Left colon (tissue), 2 donors: ENCODE measurements at regions not wholly inside any gene's neighbourhood (a gene's known extent, or its start where the extent isn't known, plus 50 kb on each side); places are given as distances from the start of the nearest gene placed in this dataset.
A peak's percentile ranks its signal among the peaks of the same experiment; 100 is the strongest.

ENCODE experiments used
- ATAC-seq: fragments of 200-7000 bp; cut with Tn5 transposase; one replicate; pipeline ENCODE4 v1.9.1; 2020; ENCODE audit warnings: mild to moderate bottlenecking, moderate library complexity
- DNase-seq, 2 donors: peaks; one replicate each; pipeline ENCODE4 v3.0.0-alpha.2; 2020
- intact Hi-C, 2 donors: fragments of 100-400 bp; cut with DNase I in 1 of 2; cut with micrococcal nuclease in 1 of 2; formaldehyde crosslinking; loops; one replicate each; pipeline versions ENCODE4 v1.11.2 to v1.14.0; 2022; cut with DNase I, micrococcal nuclease
- donor health status: DM: no; HTN: no; CAD: no.
- donor health status: DM: yes; HTN: yes; CAD: no.

DNA sequence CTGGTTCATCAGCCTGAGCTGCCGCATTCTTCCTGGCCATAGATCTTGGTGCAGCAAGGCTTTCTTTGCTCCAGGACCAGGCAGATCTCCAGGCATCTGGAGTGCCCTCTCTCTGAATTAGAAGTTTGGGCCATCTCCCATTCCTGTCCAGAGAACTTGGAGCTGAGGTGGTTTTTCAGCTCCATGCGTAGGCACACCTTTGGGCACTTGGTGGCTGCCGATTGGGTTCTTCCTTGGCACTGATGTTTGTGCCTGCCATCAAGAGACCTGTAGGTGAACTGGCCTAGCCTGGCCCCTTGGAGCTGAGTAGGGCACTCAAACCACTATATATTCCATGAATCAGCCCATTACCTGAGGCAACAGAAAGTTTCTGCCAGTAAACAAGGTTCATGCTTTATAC is 206.0 kb upstream of the PCDH17 start:
- intact Hi-C loops = no loop called here
- ATAC-seq = no peak

DNA sequence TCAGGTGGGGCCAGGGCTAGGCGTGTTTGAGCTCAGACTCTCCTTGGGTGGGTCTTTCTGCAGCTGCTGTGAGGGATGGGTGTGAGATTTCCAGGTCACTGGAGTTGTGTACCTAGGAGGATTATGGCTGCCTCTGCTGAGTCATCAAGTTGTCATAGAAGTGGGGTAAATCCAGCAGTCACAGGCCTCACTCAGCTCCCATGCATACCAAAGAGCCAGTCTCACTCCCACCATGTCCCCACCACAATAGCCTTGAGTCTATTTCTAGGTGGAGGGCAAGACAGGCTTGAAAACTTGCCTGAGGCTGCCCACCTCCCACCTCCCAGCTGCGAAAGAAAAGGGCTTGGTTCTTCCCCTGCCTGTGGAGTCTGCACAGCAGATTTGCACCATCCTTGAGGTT is 194.0 kb upstream of the PCDH17 start:
- DNase-seq (no peak), ATAC-seq (no peak)
- intact Hi-C loops = no loop called here

More for the DNA sequence above, 206.0 kb upstream of the PCDH17 start:
- DNase-seq = no peak

DNA sequence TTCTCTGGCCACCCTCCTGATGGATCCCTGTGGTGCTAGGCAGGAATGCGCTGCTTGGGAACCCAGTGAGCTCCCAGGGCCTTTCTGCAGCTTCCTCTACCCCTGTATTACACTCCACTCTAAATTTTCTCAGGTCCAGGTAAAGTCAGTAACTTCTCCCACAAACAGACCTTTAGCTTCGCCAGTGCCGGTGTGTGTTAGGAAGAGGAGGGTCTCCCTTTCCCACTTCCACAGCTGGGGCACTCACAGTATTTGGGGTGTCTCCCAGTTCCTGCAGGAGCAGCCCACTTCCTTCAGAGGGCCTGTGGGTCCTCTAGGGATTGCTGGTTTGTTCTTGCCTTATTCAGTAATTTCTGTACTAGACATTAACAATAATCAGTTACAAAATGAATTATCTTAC is 193.5 kb upstream of the PCDH17 start:
- intact Hi-C loops = no loop called here
- ATAC-seq (no peak), DNase-seq (no peak)

DNA sequence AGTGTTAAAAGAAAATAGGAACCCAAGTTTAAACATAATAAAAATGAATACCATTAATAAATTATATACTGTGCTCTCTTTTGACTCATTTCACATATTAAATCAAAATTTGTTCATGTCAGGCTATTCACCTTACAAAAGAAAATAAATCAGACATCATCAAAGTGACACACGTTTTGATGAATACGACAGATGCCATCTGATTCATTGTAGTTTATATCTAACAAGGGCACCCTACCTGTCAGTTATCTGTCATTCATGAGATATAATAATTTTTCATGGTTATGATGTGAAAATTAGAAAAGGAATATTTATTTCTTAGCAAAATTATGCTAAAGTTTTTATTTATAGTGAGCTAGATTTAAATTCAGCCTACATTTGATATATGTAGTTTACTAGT is 188.1 kb upstream of the PCDH17 start:
- DNase-seq = no peak
- intact Hi-C loops = no loop called here
- ATAC-seq = no peak

DNA sequence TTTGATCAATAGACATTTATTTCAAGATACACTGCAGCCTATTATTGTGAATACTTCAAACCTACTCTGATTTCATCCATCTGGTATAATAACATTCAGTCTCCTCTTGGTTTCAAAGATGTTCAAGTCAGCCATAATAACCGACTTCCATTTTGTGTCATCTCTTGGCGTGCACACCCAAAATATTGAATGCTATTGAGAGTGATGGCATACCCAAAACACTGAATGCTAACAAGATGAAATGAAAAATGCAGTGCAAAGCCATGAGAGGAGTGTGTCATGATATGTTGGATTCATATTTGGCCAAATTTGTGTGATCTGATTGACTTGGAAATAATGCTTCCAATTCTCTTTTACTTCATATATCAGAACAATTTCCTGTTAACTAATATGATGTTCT is 181.2 kb upstream of the PCDH17 start:
- intact Hi-C loops = no loop called here
- DNase-seq = no peak
- no peak for ATAC-seq

DNA sequence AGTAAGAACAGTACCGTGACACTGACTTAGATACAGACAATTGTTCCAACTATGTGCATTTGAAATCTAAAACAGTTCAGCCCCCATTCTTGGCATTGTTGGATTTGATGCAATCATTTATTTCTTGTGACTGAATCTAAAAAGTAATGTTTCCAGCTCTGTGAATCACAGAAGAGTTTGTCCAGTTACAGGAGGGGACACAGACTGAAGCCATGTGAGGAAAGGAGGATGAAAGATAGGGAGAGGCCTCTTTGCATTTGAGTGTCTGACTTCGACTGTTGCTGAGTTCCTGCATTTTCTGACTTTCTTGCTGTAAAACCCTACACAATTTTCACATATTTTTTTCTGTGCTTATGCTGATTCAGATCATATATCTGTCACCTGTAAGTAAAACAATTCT is 179.3 kb upstream of the PCDH17 start:
- DNase-seq = no peak
- no peak for ATAC-seq
- intact Hi-C loops = no loop called here

DNA sequence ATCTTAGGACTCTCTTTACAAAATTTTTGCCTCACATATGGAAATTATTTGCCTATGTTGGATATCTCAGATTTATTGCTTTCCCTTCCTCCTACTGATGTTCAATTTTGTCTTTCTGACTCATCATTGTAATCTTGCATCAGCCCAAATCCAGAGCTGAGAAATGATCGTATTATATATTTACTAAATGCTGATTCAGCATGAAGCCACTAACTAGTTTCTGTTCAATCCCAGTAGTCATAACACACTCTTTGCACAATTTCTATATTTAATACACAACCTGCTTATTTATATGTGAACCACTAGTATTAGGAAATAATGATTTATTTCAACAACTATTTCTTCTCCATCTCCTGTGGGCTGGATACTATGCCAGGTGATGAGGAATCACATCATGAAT is 161.1 kb upstream of the PCDH17 start:
- ATAC-seq (no peak), DNase-seq (no peak)
- intact Hi-C loops = no loop called here

DNA sequence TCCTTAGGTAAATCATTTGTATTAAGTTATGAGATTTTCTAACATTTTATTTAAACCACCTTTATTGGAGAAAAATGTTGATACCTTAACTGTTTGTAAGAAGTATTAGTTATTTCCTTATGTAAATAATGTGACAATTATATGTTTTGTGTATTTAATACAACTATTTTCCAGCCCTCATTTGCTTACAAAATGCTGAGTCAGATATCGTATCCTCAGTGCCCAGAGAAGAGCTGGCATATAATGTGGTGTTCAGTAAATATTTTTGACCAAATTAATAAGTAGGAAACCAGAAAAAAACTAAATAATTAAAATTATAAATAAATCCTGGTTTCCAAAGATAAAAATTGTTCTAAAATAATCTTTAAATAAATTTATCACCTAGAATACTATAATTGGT is 140.2 kb upstream of the PCDH17 start:
- DNase-seq = no peak
- no peak for ATAC-seq
- intact Hi-C loops = no loop called here

DNA sequence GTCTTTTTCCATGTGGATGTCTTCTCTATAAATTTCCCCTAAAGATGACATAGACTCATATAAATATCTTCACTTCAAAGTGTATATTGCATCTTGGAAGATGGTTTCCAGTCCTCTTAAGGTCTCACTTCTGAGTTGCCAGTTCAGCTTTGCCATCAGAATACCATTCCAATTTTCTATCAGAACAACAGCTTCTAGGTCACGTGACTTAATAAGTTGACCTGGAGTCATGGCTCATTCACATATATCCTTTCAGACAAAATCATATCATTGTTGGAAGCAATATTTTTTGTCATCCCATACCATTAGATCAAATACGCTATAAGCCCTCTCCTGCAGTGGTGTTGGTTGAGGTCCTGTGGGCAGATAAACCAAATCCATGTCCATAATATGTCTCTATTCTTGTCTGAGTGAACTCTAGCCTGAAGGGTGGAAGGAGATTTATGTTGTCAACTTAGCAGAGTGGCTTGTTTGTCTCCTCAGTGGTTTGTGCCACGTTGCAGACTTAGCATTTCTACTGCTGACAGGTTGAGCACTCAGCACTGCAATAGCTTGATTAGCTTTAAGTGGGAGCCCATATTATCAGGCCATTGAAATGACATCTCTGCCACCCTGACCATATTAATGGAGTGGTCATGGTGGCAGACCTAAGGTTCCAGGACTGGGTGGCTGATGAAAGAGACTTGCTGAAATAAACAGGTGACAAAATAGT is 123.6 kb upstream of the PCDH17 start:
- ATAC-seq (no peak), DNase-seq (no peak)
- intact Hi-C loops = no loop called here

DNA sequence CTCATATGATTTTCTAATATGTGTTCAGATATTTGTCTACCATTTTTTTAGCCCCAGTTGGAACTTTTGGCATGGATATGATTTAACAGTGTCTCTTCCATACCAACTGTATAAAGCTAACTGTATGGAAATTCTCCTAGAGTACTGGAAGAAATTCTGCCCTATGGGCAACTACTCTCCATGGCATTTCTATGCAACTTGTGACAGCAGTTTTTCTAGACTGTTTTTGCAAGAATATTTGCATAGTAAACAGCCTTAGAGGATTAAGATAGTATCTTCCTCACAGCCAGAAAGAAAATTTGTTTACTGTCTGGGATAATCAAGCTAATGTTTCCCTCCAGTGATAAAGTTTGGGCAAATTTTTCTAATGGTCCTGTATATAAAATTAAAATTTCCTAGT is 119.9 kb upstream of the PCDH17 start:
- no peak for ATAC-seq
- intact Hi-C loops = no loop called here
- no peak for DNase-seq

DNA sequence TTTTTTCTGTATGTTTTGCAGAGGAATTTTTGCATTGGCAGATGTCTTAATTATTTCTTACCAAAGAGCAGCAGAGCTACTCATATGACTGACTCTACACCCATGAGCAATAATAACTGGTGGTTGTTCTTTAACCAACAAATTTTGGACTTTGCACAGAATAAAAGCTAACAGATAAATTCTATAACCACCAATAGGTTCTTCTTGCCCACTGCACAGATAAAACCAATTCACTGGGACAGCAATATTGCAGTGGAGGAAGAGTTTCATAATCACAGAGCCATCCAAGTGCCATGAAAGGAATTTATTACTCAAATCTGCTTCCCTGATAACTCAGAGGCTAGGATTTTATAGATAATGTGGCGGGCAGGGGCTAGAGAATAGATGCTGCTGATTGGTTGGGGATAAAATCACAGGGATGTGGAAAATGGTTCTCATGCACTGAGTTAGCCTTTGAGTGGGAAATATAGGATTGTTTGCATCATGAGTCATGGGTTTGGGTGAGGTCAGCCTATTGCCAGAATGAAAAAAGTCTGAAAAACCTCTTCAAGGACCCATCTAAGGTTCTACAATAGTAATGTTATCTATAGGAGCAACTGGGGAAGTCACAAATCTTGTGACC is 104.3 kb upstream of the PCDH17 start:
- intact Hi-C loops = no loop called here
- no peak for DNase-seq
- peak; percentile 83 for ATAC-seq

DNA sequence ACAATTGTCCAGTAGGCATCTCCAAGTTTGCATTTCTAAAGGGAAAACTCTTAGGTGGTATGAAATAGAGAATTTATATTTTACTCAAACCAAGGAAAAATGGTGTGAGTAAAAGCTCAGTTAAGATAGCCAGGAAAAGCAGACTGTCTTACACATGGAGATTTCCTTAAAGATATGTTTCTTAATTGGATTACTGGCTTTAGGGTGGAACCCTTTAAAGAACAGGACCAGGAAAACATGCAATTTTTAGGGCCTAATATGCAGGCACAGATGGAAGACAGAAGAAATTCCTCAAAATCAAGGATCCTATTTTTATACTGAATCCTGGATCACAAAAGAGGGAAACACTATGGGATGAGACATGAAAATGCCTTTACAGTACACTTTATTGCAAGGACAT is 100.3 kb upstream of the PCDH17 start:
- DNase-seq (no peak), ATAC-seq (no peak)
- intact Hi-C loops = no loop called here

DNA sequence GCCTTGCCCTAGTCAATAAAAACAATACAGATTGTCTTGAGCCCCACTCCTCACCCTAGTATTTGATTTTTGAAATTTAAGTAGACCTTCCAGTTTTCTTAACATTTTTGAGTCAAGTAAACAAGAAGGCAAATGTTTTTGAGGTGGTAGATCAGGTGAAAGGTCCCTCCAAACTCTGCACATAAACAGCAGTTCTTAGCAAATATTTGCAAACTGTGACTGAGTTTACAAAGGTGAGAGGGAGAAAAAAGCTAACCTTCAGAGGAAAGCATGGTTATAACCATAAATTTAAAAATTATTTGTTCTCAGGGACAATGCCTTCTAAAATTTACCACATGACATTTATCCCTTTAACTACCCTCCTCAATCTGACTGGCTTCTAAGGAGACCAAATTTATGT is 84.6 kb upstream of the PCDH17 start:
- intact Hi-C loops = no loop called here
- no peak for ATAC-seq
- DNase-seq = no peak

DNA sequence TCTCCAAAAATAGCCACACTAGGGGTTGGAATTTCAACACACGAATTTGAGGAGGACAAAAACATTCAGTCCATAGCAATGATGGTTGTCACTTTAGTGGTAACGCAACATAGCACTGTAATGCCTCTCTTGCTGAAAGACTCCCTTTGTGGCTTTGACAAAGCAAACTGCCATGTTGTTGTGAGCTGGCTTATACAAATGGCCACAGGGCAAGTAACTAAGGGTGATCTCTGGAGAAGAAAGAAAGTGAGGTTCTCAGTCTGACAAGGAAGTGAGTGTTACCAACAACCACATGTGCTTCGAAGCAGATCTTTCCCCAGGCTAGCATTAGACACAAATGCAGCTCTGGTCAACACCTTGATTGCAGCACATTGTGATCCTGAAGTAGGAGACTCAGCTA is 79.1 kb upstream of the PCDH17 start:
- intact Hi-C loops = no loop called here
- ATAC-seq = no peak

DNA sequence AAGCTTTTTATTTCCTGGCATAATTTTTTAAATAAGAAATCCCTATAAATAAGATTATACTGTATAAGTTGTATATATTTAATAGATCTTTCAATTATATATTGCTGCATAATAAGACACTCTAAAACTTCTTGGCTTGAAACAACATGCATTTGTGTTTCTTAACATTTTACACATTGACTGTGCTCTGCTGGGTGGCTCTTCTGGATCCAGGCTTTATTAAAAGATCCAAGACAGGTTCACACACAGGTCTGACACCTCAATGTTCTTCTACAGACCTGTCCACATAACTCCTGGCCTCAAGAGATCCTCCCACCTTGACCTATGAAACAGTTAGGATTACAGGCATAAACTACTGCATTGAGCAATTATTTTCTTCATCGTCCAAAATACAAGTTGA is 77.6 kb upstream of the PCDH17 start:
- intact Hi-C loops = no loop called here
- no peak for ATAC-seq
- DNase-seq = no peak

More for the DNA sequence above, 79.1 kb upstream of the PCDH17 start:
- no peak for DNase-seq

DNA sequence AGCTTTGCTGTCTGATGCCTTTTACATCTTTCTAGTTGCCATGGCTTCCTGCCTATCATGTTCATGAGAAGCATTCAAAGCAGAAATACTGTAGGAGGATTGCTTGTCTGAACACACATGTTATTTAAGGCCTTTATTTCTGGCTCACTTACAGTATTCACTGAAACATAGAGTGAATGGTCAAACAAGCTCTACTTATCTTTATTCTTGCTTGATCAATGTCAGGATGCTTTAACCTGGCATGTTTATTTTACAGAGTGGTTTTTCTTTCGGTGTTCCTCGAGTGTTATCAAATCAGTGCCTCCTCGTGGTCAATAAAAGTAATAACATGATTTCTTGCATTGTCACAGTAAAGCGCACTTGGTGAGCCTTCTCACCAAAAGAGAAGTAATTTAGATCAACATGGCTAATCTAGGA is 73.5 kb upstream of the PCDH17 start:
- DNase-seq = no peak
- intact Hi-C loops = no loop called here
- ATAC-seq = no peak

DNA sequence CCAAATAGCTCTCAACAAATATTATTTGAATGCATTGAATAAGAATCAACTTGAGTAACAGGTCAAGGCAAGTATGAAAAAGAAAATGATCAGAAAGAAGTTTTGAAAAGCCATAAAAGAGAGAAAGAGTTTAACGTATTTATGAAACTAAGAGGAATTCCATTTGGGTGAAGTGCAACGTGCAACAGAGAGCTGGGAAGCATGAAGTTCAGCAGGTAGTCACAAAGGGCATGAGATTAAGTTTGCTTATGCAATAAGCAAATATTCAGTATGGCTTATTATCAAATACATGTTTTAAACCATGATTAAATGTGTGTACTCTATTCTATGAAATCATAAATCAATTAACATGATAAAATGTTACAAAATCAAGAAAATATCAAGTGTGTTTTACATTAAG is 62.7 kb upstream of the PCDH17 start:
- intact Hi-C loops = no loop called here
- no peak for ATAC-seq
- DNase-seq = no peak

DNA sequence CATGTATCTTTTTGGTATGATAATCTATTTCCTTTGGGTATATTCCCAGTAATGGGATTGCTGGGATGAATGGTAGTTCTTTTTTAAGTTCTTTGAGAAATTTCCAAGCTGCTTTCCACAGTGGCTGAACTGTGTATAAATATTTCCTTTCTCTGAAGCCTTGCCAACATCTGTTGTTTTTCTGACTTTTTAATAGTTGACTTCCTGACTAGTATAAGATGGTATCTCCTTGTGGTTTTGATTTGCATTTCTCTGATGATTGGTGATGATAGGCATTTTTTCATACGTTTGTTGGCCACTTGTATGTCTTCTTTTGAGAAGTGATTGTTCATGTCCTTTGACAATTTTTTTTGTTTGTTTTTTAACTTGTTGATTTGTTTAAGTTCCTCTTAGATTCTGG is 61.6 kb upstream of the PCDH17 start:
- intact Hi-C loops = no loop called here
- DNase-seq = no peak
- no peak for ATAC-seq
